H1 (cell line): ENCODE measurements at regions not wholly inside any gene's neighbourhood (a gene's known extent, or its start where the extent isn't known, plus 50 kb on each side); places are given as distances from the start of the nearest gene placed in this dataset.

Experiments
- CTCF ChIA-PET: fragments of 300-600 bp; sonication (Branson Sonifier 250); formaldehyde crosslinking; loops from one replicate; lab custom pipeline; 2021; ENCODE audit not compliant: partially characterized antibody; lab: Charles Lee
- POLR2A ChIA-PET: fragments of 300-600 bp; sonication (Branson Sonifier 250); formaldehyde crosslinking; loops from one replicate; lab custom pipeline; 2021; ENCODE audit warnings: inconsistent platforms; ENCODE audit not compliant: partially characterized antibody; lab: Charles Lee
- DNase-seq, 2 experiments: peaks; one replicate each; pipeline versions ENCODE4 v3.0.0 to v3.0.0-alpha.2; 2010 to 2022; ENCODE audit warnings: low spot score in 2 of 2, low read depth in 1 of 2, mixed read lengths in 1 of 2
- FAIRE-seq: peaks from 2 replicates; lab custom pipeline; 2011; peaks lifted over from hg19 to GRCh38; lab: Jason Lieb, UNC
- H2AFZ ChIP-seq: 2 replicates; pipeline ENCODE4 v1.8.1; 2012; ENCODE audit warnings: low read length, inconsistent platforms
- H2AK5ac ChIP-seq: 2 replicates; pipeline ENCODE4 v1.6.1; 2013; ENCODE audit warnings: low read depth, low read length
- H2BK120ac ChIP-seq: replicated peaks from 2 replicates; pipeline ENCODE3; 2013; ENCODE audit warnings: low read depth, low read length, inconsistent platforms
- H2BK12ac ChIP-seq: 2 replicates; pipeline ENCODE4 v1.6.1; 2013; ENCODE audit warnings: low read depth, low read length
- H2BK15ac ChIP-seq: 2 replicates; pipeline ENCODE4 v1.6.1; 2013; ENCODE audit warnings: low read length
- H2BK20ac ChIP-seq: 2 replicates; pipeline ENCODE4 v1.6.1; 2013; ENCODE audit warnings: low read length
- H2BK5ac ChIP-seq: 2 replicates; pipeline ENCODE4 v1.6.1; 2013; ENCODE audit warnings: low read depth, low read length
- H3K14ac ChIP-seq: 2 replicates; pipeline ENCODE4 v1.6.1; 2013; ENCODE audit warnings: inconsistent platforms; ENCODE audit not compliant: insufficient read length
- H3K18ac ChIP-seq: 2 replicates; pipeline ENCODE4 v1.6.1; 2013; ENCODE audit warnings: low read length; ENCODE audit errors: extremely low read depth
- H3K23ac ChIP-seq: 2 replicates; pipeline ENCODE4 v1.6.1; 2013; ENCODE audit warnings: inconsistent platforms; ENCODE audit not compliant: insufficient read length
- H3K23me2 ChIP-seq: 2 replicates; pipeline ENCODE4 v1.6.1; 2013; ENCODE audit warnings: low read depth, low read length
- H3K27ac ChIP-seq: 2 replicates; pipeline ENCODE4 v1.6.1; 2011; ENCODE audit warnings: low read depth, low read length, inconsistent platforms
- H3K27me3 ChIP-seq, 4 experiments: replicated peaks in 1 of 4; 1 replicate in 1 of 4; 2 replicates in 3 of 4; pipeline versions ENCODE4 v1.6.1 to v1.8.1; 2011 to 2013; ENCODE audit warnings: low read length in 3 of 4, mild to moderate bottlenecking in 3 of 4, inconsistent platforms in 2 of 4, mixed read lengths in 2 of 4, moderate library complexity in 1 of 4; ENCODE audit not compliant: control insufficient read depth in 3 of 4, insufficient read depth in 3 of 4; ENCODE audit errors: extremely low read depth in 1 of 4
- H3K36me3 ChIP-seq, 4 experiments: 2 replicates each; pipeline versions ENCODE4 v1.6.1 to v1.8.1; 2011 to 2013; ENCODE audit warnings: mild to moderate bottlenecking in 4 of 4, low read length in 3 of 4, moderate library complexity in 2 of 4, control low read depth in 1 of 4, inconsistent platforms in 1 of 4; ENCODE audit not compliant: insufficient read depth in 4 of 4, control insufficient read depth in 2 of 4
- H3K4ac ChIP-seq: replicated peaks from 2 replicates; pipeline ENCODE3; 2013; ENCODE audit warnings: low read length, low read depth, mixed read lengths, inconsistent platforms; ENCODE audit not compliant: insufficient read length
- H3K4me1 ChIP-seq, 4 experiments: replicated peaks in 1 of 4; 1 replicate in 1 of 4; 2 replicates in 3 of 4; pipeline versions ENCODE4 v1.6.1 to v1.8.1; 2011 to 2013; ENCODE audit warnings: low read length in 3 of 4, inconsistent platforms in 2 of 4, mixed read lengths in 1 of 4; ENCODE audit not compliant: insufficient read depth in 4 of 4, control insufficient read depth in 3 of 4
- H3K4me2 ChIP-seq, 2 experiments: 2 replicates each; pipeline versions ENCODE4 v1.6.1 to v1.8.1; 2011 to 2013; ENCODE audit warnings: low read depth in 2 of 2, low read length in 2 of 2, control low read depth in 1 of 2, inconsistent platforms in 1 of 2, mild to moderate bottlenecking in 1 of 2; ENCODE audit not compliant: insufficient read depth in 1 of 2
- H3K4me3 ChIP-seq, 4 experiments: fragments of 200-600, 300-600 bp in 1 of 4; sonication (generic), shearing (Covaris generic), sonication (Bioruptor Twin) in 1 of 4; 2 replicates each; pipeline versions ENCODE4 v1.5.1 to v1.8.1; 2011 to 2016; ENCODE audit warnings: low read length in 4 of 4, low read depth in 3 of 4, control low read depth in 2 of 4, inconsistent platforms in 2 of 4, mild to moderate bottlenecking in 2 of 4, mixed read lengths in 1 of 4, moderate library complexity in 1 of 4; ENCODE audit not compliant: insufficient read depth in 2 of 4; ENCODE audit errors: extremely low read depth in 1 of 4
- H3K56ac ChIP-seq: replicated peaks from 2 replicates; pipeline ENCODE3; 2013; ENCODE audit warnings: low read depth, mild to moderate bottlenecking, mixed read lengths, low read length, inconsistent platforms; ENCODE audit not compliant: insufficient read length
- H3K79me1 ChIP-seq: 2 replicates; pipeline ENCODE4 v1.6.1; 2013; ENCODE audit warnings: low read depth, low read length, control low read depth
- H3K79me2 ChIP-seq, 2 experiments: 2 replicates each; pipeline versions ENCODE4 v1.6.1 to v1.8.1; 2012 to 2013; ENCODE audit warnings: low read length in 2 of 2, mild to moderate bottlenecking in 2 of 2, inconsistent platforms in 1 of 2; ENCODE audit not compliant: insufficient read depth in 2 of 2, control insufficient read depth in 1 of 2
- H3K9ac ChIP-seq, 4 experiments: replicated peaks in 1 of 4; 1 replicate in 1 of 4; 2 replicates in 3 of 4; pipeline versions ENCODE4 v1.6.1 to v1.8.1; 2011 to 2013; ENCODE audit warnings: low read depth in 3 of 4, low read length in 3 of 4, control low read depth in 2 of 4, mild to moderate bottlenecking in 2 of 4, moderate library complexity in 2 of 4, inconsistent platforms in 1 of 4; ENCODE audit errors: extremely low read depth in 1 of 4
- H3K9me3 ChIP-seq, 2 experiments: 2 replicates each; pipeline versions ENCODE4 v1.6.1 to v1.8.1; 2012 to 2013; ENCODE audit warnings: mild to moderate bottlenecking in 2 of 2, moderate library complexity in 2 of 2, control low read depth in 1 of 2, inconsistent platforms in 1 of 2, low read depth in 1 of 2, low read length in 1 of 2, mixed read lengths in 1 of 2; ENCODE audit not compliant: insufficient read depth in 2 of 2
- H4K20me1 ChIP-seq, 2 experiments: replicated peaks in 1 of 2; 2 replicates each; pipeline versions ENCODE3 to v1.8.1; 2011 to 2013; ENCODE audit warnings: inconsistent platforms in 2 of 2, low read length in 2 of 2, mild to moderate bottlenecking in 1 of 2; ENCODE audit not compliant: insufficient read depth in 2 of 2, control insufficient read depth in 1 of 2
- H4K5ac ChIP-seq: 2 replicates; pipeline ENCODE4 v1.6.1; 2013; ENCODE audit warnings: low read length, low read depth, mixed read lengths, inconsistent platforms; ENCODE audit not compliant: insufficient read length
- H4K8ac ChIP-seq: 2 replicates; pipeline ENCODE4 v1.8.0; 2013; ENCODE audit warnings: mild to moderate bottlenecking, moderate library complexity, low read length, inconsistent platforms; ENCODE audit not compliant: insufficient read depth; ENCODE audit errors: extremely low read depth
- H4K91ac ChIP-seq: replicated peaks from 2 replicates; pipeline ENCODE3; 2013; ENCODE audit warnings: low read length, mixed read lengths, inconsistent platforms; ENCODE audit not compliant: insufficient read length
- ASH2L ChIP-seq: fragments of 200-600, 300-600 bp; sonication (generic); IDR thresholded peaks from one replicate; pipeline ENCODE4 v1.7.1; 2017; ENCODE audit warnings: low read length
- CHD1 ChIP-seq: IDR thresholded peaks from 2 replicates; pipeline ENCODE4 v1.6.1; 2012; ENCODE audit warnings: low read depth, low read length, improper control_type of control experiment
- CTBP2 ChIP-seq: IDR thresholded peaks from 2 replicates; pipeline ENCODE4 v1.7.0; 2011; ENCODE audit warnings: borderline replicate concordance, mild to moderate bottlenecking, moderate library complexity, mixed read lengths, low read length; ENCODE audit not compliant: insufficient read depth, insufficient read length
- EP300 ChIP-seq, 2 experiments: IDR thresholded peaks; 1 replicate in 1 of 2; 2 replicates in 1 of 2; pipeline ENCODE4 v1.6.1; 2011 to 2012; ENCODE audit warnings: low read depth in 2 of 2, low read length in 2 of 2, mild to moderate bottlenecking in 2 of 2, borderline replicate concordance in 1 of 2, inconsistent platforms in 1 of 2, moderate library complexity in 1 of 2
- GABPA ChIP-seq: IDR thresholded peaks from 2 replicates; pipeline ENCODE4 v1.6.1; 2011; ENCODE audit warnings: mild to moderate bottlenecking, low read length, moderate library complexity, borderline replicate concordance; ENCODE audit not compliant: insufficient read depth
- RAD21 ChIP-seq, 2 experiments: IDR thresholded peaks in 1 of 2; conservative IDR thresholded peaks in 1 of 2; 2 replicates each; pipeline ENCODE4 v1.6.1; 2011; ENCODE audit warnings: low read depth in 2 of 2, low read length in 2 of 2, improper control_type of control experiment in 1 of 2, inconsistent platforms in 1 of 2, mild to moderate bottlenecking in 1 of 2, moderate library complexity in 1 of 2
- SIX5 ChIP-seq: IDR thresholded peaks from 2 replicates; pipeline ENCODE4 v1.6.1; 2011; ENCODE audit warnings: mild to moderate bottlenecking, low read depth, low read length
- SP2 ChIP-seq: IDR thresholded peaks from 2 replicates; pipeline ENCODE4 v1.6.1; 2012; ENCODE audit warnings: mild to moderate bottlenecking, low read length, inconsistent platforms
- TAF1 ChIP-seq: IDR thresholded peaks from 2 replicates; pipeline ENCODE4 v1.6.1; 2011; ENCODE audit warnings: mild to moderate bottlenecking, low read depth, low read length
- TCF12 ChIP-seq: IDR thresholded peaks from 2 replicates; pipeline ENCODE4 v1.6.1; 2011; ENCODE audit warnings: low read depth, mild to moderate bottlenecking, low read length
- WGBS, 2 experiments: shearing (Covaris generic) in 1 of 2; methylation state at CpG; one replicate each; pipeline versions ENCODE4 v1.1.6 to v1.1.7; 2013 to 2015; ENCODE audit warnings: low lambda C conversion rate in 2 of 2, mixed read lengths in 2 of 2, inconsistent platforms in 1 of 2, low coverage in 1 of 2, missing lambda C conversion rate in 1 of 2; ENCODE audit not compliant: insufficient replicate concordance in 2 of 2, insufficient coverage in 1 of 2, insufficient read length in 1 of 2; ENCODE audit errors: extremely low coverage in 1 of 2, missing lambda C conversion rate in 1 of 2; 5-methylcytosine and 5-hydroxymethylcytosine counted together

GRCh38 chr7:82506208-82506607, 62.6 kb upstream of the CACNA2D1 start:
- H3K9me3 ChIP-seq = peaks cover 0 to 10% of the 10 kb centered on the region in 2 experiments; a peak in 1 of 4 replicates
- POLR2A ChIA-PET = no interaction called here
- H3K27ac ChIP-seq = no peak overlapping the region
- no peak overlapping the region for H3K9ac ChIP-seq
- no peak for TF ChIP-seq ASH2L
- no peak for TF ChIP-seq SP2
- TF ChIP-seq TAF1 = no peak
- TF ChIP-seq EP300 (IDR thresholded peaks at IDR 0.05; ENCODE audit: borderline replicate concordance in 1 of 2, low read depth in 2 of 2, low read length in 2 of 2) = no peak
- TF ChIP-seq CHD1 = no peak
- TF ChIP-seq CTBP2 = no peak
- TF ChIP-seq SIX5 = no peak
- TF ChIP-seq TCF12 = no peak
- TF ChIP-seq RAD21 (IDR thresholded peaks at IDR 0.05 in 1 of 2, conservative IDR thresholded peaks at IDR 0.05 in 1 of 2; ENCODE audit: low read depth in 2 of 2, low read length in 2 of 2) = no peak
- TF ChIP-seq GABPA = no peak
- TF ChIP-seq, all 59 proteins: peak for 0
- no peak for DNase-seq
- Histone ChIP-seq H3K18ac (no peak overlapping the region), H2BK15ac (0 out of 2 replicates have a peak overlapping the region, but pooled peaks have one; percentile 61), H4K5ac (no peak overlapping the region), H4K91ac (no peak overlapping the region), H2BK20ac (no peak overlapping the region), H3K27me3 (no peaks in the 10 kb centered on the region), H3K79me2 (no peaks in the 10 kb centered on the region), H3K4me1 (no peaks in the 10 kb centered on the region; a peak in 3 of 7 replicates), H4K8ac (no peak overlapping the region), H3K56ac (no peak overlapping the region), H3K4me3 (no peak overlapping the region), H3K14ac (no peak overlapping the region), H2BK120ac (no peak overlapping the region), H2BK12ac (no peak overlapping the region), H4K20me1 (no peaks in the 10 kb centered on the region), H3K4me2 (no peak overlapping the region), H2AK5ac (no peak overlapping the region), H3K4ac (no peak overlapping the region), H3K36me3 (no peaks in the 10 kb centered on the region; a peak in 1 of 8 replicates), H2AFZ (no peak overlapping the region), H3K79me1 (no peaks in the 10 kb centered on the region), H3K23me2 (no peaks in the 10 kb centered on the region; the same call in 1 of the 2 replicates), H3K23ac (no peak overlapping the region), H2BK5ac (no peak overlapping the region)
- WGBS, 2 experiments = 91% methylated on average over 2 of the region's 2 CpGs; no CpG with 5 or more reads in 1 of the 2 experiments
- peak; percentile 42 for FAIRE-seq
- CTCF ChIA-PET = interaction anchor here (0.8 to 1.7 kb wide), 9 partner anchors 11 to 100 kb away, joined by 3 to 6 read pairs (median 3); no protein-coding TSS in a partner anchor
